Activated CD8-positive, alpha-beta T cell treated with anti-CD3 and anti-CD28 coated beads for 36 hours (primary cell): ENCODE measurements at regions not wholly inside any gene's neighbourhood (a gene's known extent, or its start where the extent isn't known, plus 50 kb on each side); places are given as distances from the start of the nearest gene placed in this dataset.

Experiments used
- ATAC-seq: fragments of 200-7000 bp; cut with Tn5 transposase; one replicate; pipeline ENCODE4 v1.10.0; 2021; ENCODE audit warnings: mild to moderate bottlenecking, moderate library complexity
- CTCF ChIA-PET: fragments of 350-600 bp; sonication (Branson Sonifier 250); formaldehyde crosslinking; loops from one replicate; lab custom pipeline; 2021; ENCODE audit warnings: antibody characterized with exemption; lab: Charles Lee
- POLR2A ChIA-PET: fragments of 350-600 bp; sonication (Branson Sonifier 250); formaldehyde crosslinking; loops from one replicate; lab custom pipeline; 2021; ENCODE audit warnings: antibody characterized with exemption; lab: Charles Lee
- DNase-seq: peaks from one replicate; pipeline ENCODE4 v3.0.0-alpha.2; 2020
- H3K27ac Mint-ChIP-seq: one replicate; pipeline ENCODE4 v1.8.0; 2021; ENCODE audit warnings: mild to moderate bottlenecking, mixed read lengths
- H3K27me3 Mint-ChIP-seq: one replicate; pipeline ENCODE4 v1.8.0; 2021; ENCODE audit warnings: mixed read lengths
- H3K36me3 Mint-ChIP-seq: one replicate; pipeline ENCODE4 v1.8.0; 2021; ENCODE audit warnings: low read depth, mixed read lengths
- H3K4me1 Mint-ChIP-seq: one replicate; pipeline ENCODE4 v1.8.0; 2021; ENCODE audit warnings: low read depth, mixed read lengths
- H3K4me3 Mint-ChIP-seq: one replicate; pipeline ENCODE4 v1.8.0; 2021; ENCODE audit warnings: mild to moderate bottlenecking, moderate library complexity, mixed read lengths
- H3K9me3 Mint-ChIP-seq: one replicate; pipeline ENCODE4 v1.8.0; 2021; ENCODE audit warnings: mixed read lengths
- intact Hi-C: fragments of 100-400 bp; cut with micrococcal nuclease; formaldehyde crosslinking; loops from one replicate; pipeline ENCODE4 v1.10.0; 2022
- TF ChIP-seq, protein P1 (sequence below): fragments of 200-600 bp; IDR thresholded peaks from one replicate; pipeline ENCODE4 v1.8.0; 2022; ENCODE audit warnings: antibody characterized with exemption, mild to moderate bottlenecking

- TF ChIP-seq, protein P1, sequence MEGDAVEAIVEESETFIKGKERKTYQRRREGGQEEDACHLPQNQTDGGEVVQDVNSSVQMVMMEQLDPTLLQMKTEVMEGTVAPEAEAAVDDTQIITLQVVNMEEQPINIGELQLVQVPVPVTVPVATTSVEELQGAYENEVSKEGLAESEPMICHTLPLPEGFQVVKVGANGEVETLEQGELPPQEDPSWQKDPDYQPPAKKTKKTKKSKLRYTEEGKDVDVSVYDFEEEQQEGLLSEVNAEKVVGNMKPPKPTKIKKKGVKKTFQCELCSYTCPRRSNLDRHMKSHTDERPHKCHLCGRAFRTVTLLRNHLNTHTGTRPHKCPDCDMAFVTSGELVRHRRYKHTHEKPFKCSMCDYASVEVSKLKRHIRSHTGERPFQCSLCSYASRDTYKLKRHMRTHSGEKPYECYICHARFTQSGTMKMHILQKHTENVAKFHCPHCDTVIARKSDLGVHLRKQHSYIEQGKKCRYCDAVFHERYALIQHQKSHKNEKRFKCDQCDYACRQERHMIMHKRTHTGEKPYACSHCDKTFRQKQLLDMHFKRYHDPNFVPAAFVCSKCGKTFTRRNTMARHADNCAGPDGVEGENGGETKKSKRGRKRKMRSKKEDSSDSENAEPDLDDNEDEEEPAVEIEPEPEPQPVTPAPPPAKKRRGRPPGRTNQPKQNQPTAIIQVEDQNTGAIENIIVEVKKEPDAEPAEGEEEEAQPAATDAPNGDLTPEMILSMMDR, result no peak
- Mint-ChIP-seq H3K27me3 (no peaks in the 10 kb centered on the region), H3K4me1 (peaks cover 9% of the 10 kb centered on the region), H3K36me3 (peaks cover 2% of the 10 kb centered on the region), H3K4me3 (no peak overlapping the region), H3K27ac (no peak overlapping the region), H3K9me3 (peaks cover 19% of the 10 kb centered on the region)
- POLR2A ChIA-PET, result no interaction called here
- ATAC-seq (no peak), DNase-seq (no peak)
- intact Hi-C loops, result no loop called here
- CTCF ChIA-PET, result no interaction called here
Measured at GRCh38 chr14:98977451-98977850, 294.5 kb downstream of the BCL11B start.

DNA sequence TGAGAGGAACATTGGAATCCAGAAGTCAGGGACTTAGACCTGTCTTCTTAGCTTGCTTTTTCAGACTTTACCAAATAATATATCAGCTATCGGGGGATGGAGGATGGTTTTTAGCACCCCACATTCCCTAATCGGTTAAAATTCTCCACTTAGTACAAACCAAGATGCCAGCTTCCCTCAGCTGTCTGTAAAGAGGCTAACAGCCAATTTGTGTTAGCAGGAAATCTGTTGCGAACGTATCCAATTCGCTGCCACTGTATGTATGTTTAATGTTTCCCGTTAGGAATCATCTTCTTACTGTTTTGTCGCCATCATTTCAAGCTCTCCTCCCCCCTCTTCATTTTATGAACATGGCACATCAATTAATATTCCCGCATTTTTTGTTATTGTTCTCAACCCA lies 289.0 kb downstream of the BCL11B start:
- H3K4me1 Mint-ChIP-seq, result peaks cover 36% of the 10 kb centered on the region
- TF ChIP-seq, protein P1, result no peak
- POLR2A ChIA-PET, result interaction anchor here (1.4 kb wide), 1 partner anchor 11 kb away, joined by 6 read pairs; no protein-coding TSS in a partner anchor
- CTCF ChIA-PET, result interaction anchor here (1.0 kb wide), 1 partner anchor 11 kb away, joined by 3 read pairs; no protein-coding TSS in a partner anchor
- peaks cover 2% of the 10 kb centered on the region for H3K36me3 Mint-ChIP-seq
- no peaks in the 10 kb centered on the region for H3K27me3 Mint-ChIP-seq
- peak overlapping the region; percentile 32 for H3K27ac Mint-ChIP-seq
- ATAC-seq, result no peak
- DNase-seq, result no peak
- peaks cover 16% of the 10 kb centered on the region for H3K9me3 Mint-ChIP-seq
- no peak overlapping the region for H3K4me3 Mint-ChIP-seq
- intact Hi-C loops, result no loop called here

- TF ChIP-seq, protein P1, result no peak
- H3K9me3 Mint-ChIP-seq, result peaks cover 12% of the 10 kb centered on the region
- H3K4me1 Mint-ChIP-seq, result peaks cover 36% of the 10 kb centered on the region
- POLR2A ChIA-PET, result interaction anchor here (1.1 to 1.4 kb wide), 2 partner anchors 10 to 14 kb away, joined by 3 to 6 read pairs; no protein-coding TSS in a partner anchor
- intact Hi-C loops, result no loop called here
- no peak for ATAC-seq
- H3K36me3 Mint-ChIP-seq, result no peaks in the 10 kb centered on the region
- DNase-seq, result no peak
- peak overlapping the region; percentile 51 for H3K4me3 Mint-ChIP-seq
- CTCF ChIA-PET, result interaction anchor here (0.8 to 1.0 kb wide), 2 partner anchors 10 to 282 kb away, joined by 3 to 4 read pairs; no protein-coding TSS in a partner anchor
- H3K27me3 Mint-ChIP-seq, result no peaks in the 10 kb centered on the region
- peak overlapping the region; percentile 92 for H3K27ac Mint-ChIP-seq
Measured at GRCh38 chr14:98984027-98984718, 287.8 kb downstream of the BCL11B start.

DNA sequence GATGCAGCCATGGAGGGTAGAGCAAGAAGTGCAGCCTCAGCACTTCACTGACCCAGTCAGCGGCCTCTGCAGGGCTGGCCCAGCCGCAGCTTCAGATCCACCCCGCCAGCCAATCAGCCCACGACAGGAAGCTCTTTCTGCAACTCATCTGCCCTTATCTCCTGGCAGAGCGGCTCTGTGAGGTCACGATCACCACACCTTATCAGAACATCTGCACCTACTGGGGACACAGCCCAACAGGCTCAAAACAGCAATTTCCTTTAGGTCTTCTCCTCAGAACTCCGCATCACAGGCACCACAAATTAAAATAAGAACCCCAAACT lies 287.3 kb downstream of the BCL11B start:
- Mint-ChIP-seq H3K36me3 (no peaks in the 10 kb centered on the region), H3K4me1 (peaks cover 36% of the 10 kb centered on the region), H3K27me3 (no peaks in the 10 kb centered on the region), H3K27ac (peak overlapping the region; percentile 92), H3K9me3 (peaks cover 9% of the 10 kb centered on the region), H3K4me3 (peak overlapping the region; percentile 51)
- CTCF ChIA-PET, result interaction anchor here (0.8 kb wide), 1 partner anchor 282 kb away, joined by 4 read pairs; no protein-coding TSS in a partner anchor
- peak; percentile 85 for DNase-seq
- POLR2A ChIA-PET, result interaction anchor here (1.1 kb wide), 1 partner anchor 13 kb away, joined by 3 read pairs; no protein-coding TSS in a partner anchor
- TF ChIP-seq, protein P1, result no peak
- peak; percentile 99 for ATAC-seq
- intact Hi-C loops, result no loop called here

DNA sequence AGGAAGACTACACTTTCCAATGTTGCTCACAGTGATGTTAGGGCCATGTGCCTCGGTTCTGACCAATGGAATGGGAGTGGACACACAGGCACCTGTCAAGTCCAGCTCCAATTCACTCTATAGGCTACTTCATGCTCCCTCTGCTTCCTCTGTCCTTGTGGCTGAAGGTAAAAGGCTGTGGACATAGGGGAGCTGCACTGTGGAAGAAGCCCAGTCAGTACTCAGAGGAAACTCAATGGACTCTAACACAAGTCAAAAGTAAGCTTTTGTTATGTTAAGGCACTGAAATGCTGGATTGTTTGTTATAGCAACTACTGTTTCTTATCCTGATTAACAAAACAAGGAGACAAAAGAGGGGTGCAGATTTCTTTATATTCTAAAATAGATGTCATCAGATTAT lies 278.2 kb downstream of the BCL11B start:
- TF ChIP-seq, protein P1, result no peak
- ChIA-PET CTCF (interaction anchor here (0.9 kb wide), 1 partner anchor 10 kb away, joined by 3 read pairs; no protein-coding TSS in a partner anchor), POLR2A (interaction anchor here (1.4 to 1.5 kb wide), 2 partner anchors 9 to 11 kb away, joined by 4 to 6 read pairs; no protein-coding TSS in a partner anchor)
- H3K4me3 Mint-ChIP-seq, result no peak overlapping the region
- peaks cover 17% of the 10 kb centered on the region for H3K4me1 Mint-ChIP-seq
- no peaks in the 10 kb centered on the region for H3K9me3 Mint-ChIP-seq
- no peak overlapping the region for H3K27ac Mint-ChIP-seq
- no peaks in the 10 kb centered on the region for H3K36me3 Mint-ChIP-seq
- H3K27me3 Mint-ChIP-seq, result no peaks in the 10 kb centered on the region
- no peak for ATAC-seq
- no peak for DNase-seq
- intact Hi-C loops, result no loop called here
